PC-3 (cell line): ENCODE measurements at regions not wholly inside any gene's neighbourhood (a gene's known extent, or its start where the extent isn't known, plus 50 kb on each side); places are given as distances from the start of the nearest gene placed in this dataset.

Experiments used
- ATAC-seq: fragments of 200-7000 bp; cut with Tn5 transposase; 2 replicates; pipeline ENCODE4 v1.9.1; 2020; ENCODE audit warnings: mild to moderate bottlenecking, moderate library complexity
- BruUV-seq: library from RNA; stranded (reverse); fragments of 400-500 nt; replicated peaks from 2 replicates; lab custom pipeline; 2021; lab: Mats Ljungman, UMichigan
- CTCF ChIA-PET: fragments of 300-600 bp; sonication (Branson Sonifier 250); formaldehyde crosslinking; loops from one replicate; lab custom pipeline; 2022; ENCODE audit warnings: antibody characterized with exemption; lab: Charles Lee
- POLR2A ChIA-PET: fragments of 300-600 bp; sonication (Branson Sonifier 250); formaldehyde crosslinking; loops from one replicate; lab custom pipeline; 2022; ENCODE audit warnings: antibody characterized with exemption; ENCODE audit not compliant: unreplicated experiment; lab: Charles Lee
- DNase-seq: peaks from one replicate; pipeline ENCODE4 v3.0.0-alpha.2; 2015
- H2AFZ ChIP-seq: fragments of 300-600 bp; sonication (generic); 2 replicates; pipeline ENCODE4 v1.6.0; 2016; ENCODE audit warnings: antibody characterized with exemption, low read length
- H3F3A ChIP-seq: fragments of 300-600 bp; sonication (generic); one replicate; pipeline ENCODE4 v1.6.0; 2017; ENCODE audit warnings: antibody characterized with exemption, low read length, control low read depth, mild to moderate bottlenecking; ENCODE audit not compliant: unreplicated experiment
- H3K27ac ChIP-seq: fragments of 300-600 bp; sonication (generic); 2 replicates; pipeline ENCODE4 v1.5.1; 2016; ENCODE audit warnings: mild to moderate bottlenecking, low read length
- H3K27me3 ChIP-seq: fragments of 300-600 bp; sonication (generic); 2 replicates; pipeline ENCODE4 v1.6.1; 2016; ENCODE audit warnings: low read length, mixed read lengths
- H3K36me3 ChIP-seq: fragments of 300-600 bp; sonication (generic); 2 replicates; pipeline ENCODE4 v1.6.1; 2016; ENCODE audit warnings: low read depth, mixed run types, low read length, mixed read lengths
- H3K4me1 ChIP-seq: fragments of 300-600 bp; sonication (generic); 2 replicates; pipeline ENCODE4 v1.5.1; 2016; ENCODE audit warnings: low read length; ENCODE audit not compliant: insufficient read depth
- H3K4me2 ChIP-seq: fragments of 300-600 bp; sonication (generic); 2 replicates; pipeline ENCODE4 v1.6.0; 2016; ENCODE audit warnings: low read length
- H3K4me3 ChIP-seq: fragments of 300-600 bp; sonication (generic); 2 replicates; pipeline ENCODE4 v1.5.1; 2016; ENCODE audit warnings: mild to moderate bottlenecking, low read length, mixed read lengths
- H3K79me2 ChIP-seq: fragments of 300-600 bp; sonication (generic); 2 replicates; pipeline ENCODE4 v1.6.1; 2017; ENCODE audit warnings: low read length, mixed read lengths
- H3K9ac ChIP-seq: fragments of 300-600 bp; sonication (generic); 2 replicates; pipeline ENCODE4 v1.6.0; 2016; ENCODE audit warnings: mild to moderate bottlenecking, low read length
- H3K9me2 ChIP-seq: fragments of 300-600 bp; sonication (generic); replicated peaks from 2 replicates; pipeline ENCODE4 v1.6.1; 2016; ENCODE audit warnings: mixed run types, low read length, mixed read lengths
- H3K9me3 ChIP-seq: fragments of 300-600 bp; sonication (generic); 2 replicates; pipeline ENCODE4 v1.6.1; 2016; ENCODE audit warnings: low read length, mixed read lengths
- H4K20me1 ChIP-seq: fragments of 300-600 bp; sonication (generic); 2 replicates; pipeline ENCODE4 v1.6.1; 2016; ENCODE audit warnings: low read length, mixed read lengths
- CTCF ChIP-seq: fragments of 300-600 bp; sonication (generic); conservative IDR thresholded peaks from 2 replicates; pipeline ENCODE4 v1.5.1; 2017; ENCODE audit warnings: antibody characterized with exemption, low read depth, mild to moderate bottlenecking, low read length
- EZH2 ChIP-seq: fragments of 300-600 bp; sonication (generic); IDR thresholded peaks from one replicate; pipeline ENCODE4 v1.6.1; 2017; ENCODE audit warnings: antibody characterized with exemption, mild to moderate bottlenecking, low read length; ENCODE audit not compliant: unreplicated experiment
- EZH2phosphoT487 ChIP-seq: fragments of 300-600 bp; sonication (generic); IDR thresholded peaks from 2 replicates; pipeline ENCODE4 v1.6.1; 2018; ENCODE audit warnings: mild to moderate bottlenecking, antibody characterized with exemption, low read length, borderline replicate concordance
- intact Hi-C: fragments of 100-400 bp; cut with micrococcal nuclease; formaldehyde crosslinking; loops from 2 replicates; pipeline ENCODE4 v1.9.0; 2023

DNA sequence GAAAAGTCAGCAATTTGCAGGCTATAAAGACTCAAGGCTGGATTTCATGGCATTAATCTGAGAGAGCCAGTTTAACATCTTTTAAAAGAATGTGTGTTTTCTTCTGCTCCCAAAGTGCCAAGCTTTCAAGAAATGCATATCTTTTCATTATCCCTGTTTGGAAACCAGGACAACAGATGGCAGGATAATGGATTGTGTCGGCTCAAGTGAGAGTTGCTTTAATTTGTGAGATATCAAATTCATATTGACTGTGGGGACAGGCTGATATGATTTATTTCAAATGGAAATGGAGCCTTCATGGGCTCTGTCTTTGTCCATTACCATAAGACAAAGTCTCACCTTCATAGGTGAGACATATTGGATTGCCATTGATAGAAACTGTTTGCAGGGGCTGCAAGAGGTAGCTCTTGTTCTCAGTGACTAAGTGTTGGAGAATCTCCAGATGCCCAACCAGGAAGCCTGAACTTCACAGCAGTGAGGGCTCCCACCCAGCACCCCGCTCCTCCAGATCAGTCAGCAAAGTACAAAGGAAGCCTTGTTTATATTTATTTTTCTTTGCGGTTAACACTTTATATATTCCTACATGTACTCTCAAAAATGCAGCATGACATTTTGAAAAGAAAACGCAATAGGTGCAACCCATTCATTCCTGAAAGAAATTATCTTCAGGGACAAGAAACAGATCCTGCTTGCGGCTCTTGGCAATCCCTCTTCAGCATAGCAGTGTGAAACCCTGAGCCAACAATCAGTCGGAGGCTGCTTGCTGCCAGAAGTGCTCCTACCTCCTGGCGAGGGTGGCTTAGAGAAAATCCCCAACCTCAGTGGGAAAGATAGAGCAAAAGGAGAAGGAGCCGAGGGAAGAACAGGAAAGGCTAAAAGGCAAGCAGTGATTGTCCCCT, 65.8 kb upstream of the ATL2 start:
- POLR2A ChIA-PET: no interaction called here
- DNase-seq: no peak
- no peak overlapping the region for H3K4me2 ChIP-seq

GRCh38 chr2:38441346-38441745, 64.3 kb upstream of the ATL2 start:
- Histone ChIP-seq H3K27me3 (no peaks in the 10 kb centered on the region), H4K20me1 (no peaks in the 10 kb centered on the region), H3K9ac (no peak overlapping the region), H3K79me2 (no peaks in the 10 kb centered on the region), H2AFZ (no peak overlapping the region), H3K4me1 (peaks cover 38% of the 10 kb centered on the region), H3K9me3 (no peaks in the 10 kb centered on the region), H3K27ac (no peak overlapping the region), H3K36me3 (no peaks in the 10 kb centered on the region), H3K9me2 (no peaks in the 10 kb centered on the region), H3K4me2 (no peak overlapping the region), H3K4me3 (no peak overlapping the region), H3F3A (no peaks in the 10 kb centered on the region)
- no TSS peak for BruUV-seq
- CTCF ChIA-PET: no interaction called here
- intact Hi-C loops: no loop called here
- no peak for TF ChIP-seq EZH2phosphoT487
- ATAC-seq (no peak), DNase-seq (no peak)
- POLR2A ChIA-PET: no interaction called here

More for the DNA sequence above, 65.8 kb upstream of the ATL2 start:
- Histone ChIP-seq H3K79me2 (no peaks in the 10 kb centered on the region), H4K20me1 (no peaks in the 10 kb centered on the region), H2AFZ (no peak overlapping the region), H3K4me1 (peaks cover 27% of the 10 kb centered on the region), H3K9me3 (no peaks in the 10 kb centered on the region), H3K27me3 (no peaks in the 10 kb centered on the region), H3K9ac (no peak overlapping the region), H3K36me3 (no peaks in the 10 kb centered on the region), H3K9me2 (no peaks in the 10 kb centered on the region), H3F3A (no peaks in the 10 kb centered on the region), H3K4me3 (no peak overlapping the region), H3K27ac (no peak overlapping the region)
- ATAC-seq: no peak
- CTCF ChIA-PET: no interaction called here
- no TSS peak for BruUV-seq
- intact Hi-C loops: no loop called here
- TF ChIP-seq CTCF: no peak
- no peak for TF ChIP-seq EZH2phosphoT487
- no peak for TF ChIP-seq EZH2

DNA sequence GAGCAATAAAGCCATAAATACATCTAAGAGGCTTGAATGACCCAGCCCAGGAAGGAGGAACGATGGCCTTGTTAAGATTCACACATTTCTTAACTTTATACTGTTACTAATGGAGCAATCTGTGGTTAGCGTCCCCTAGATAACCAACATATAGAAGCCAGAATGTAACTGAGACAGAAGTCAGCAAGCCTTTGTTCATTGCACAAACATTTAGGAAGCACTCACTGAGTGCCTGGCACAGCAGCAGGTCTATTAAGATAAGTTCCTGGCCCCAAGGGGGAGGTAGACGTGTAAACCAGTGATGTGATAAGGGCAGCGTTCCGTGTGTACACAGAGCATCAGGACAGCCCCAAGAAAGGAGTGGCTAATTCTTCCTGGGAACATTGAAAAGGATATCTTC, 63.6 kb upstream of the ATL2 start:
- TF ChIP-seq CTCF: no peak
- no peak for TF ChIP-seq EZH2
- TF ChIP-seq EZH2phosphoT487: no peak
- ATAC-seq (no peak), DNase-seq (no peak)
- no peaks in the 10 kb centered on the region for H3K36me3 ChIP-seq
- no peaks in the 10 kb centered on the region for H3K9me3 ChIP-seq
- ChIA-PET POLR2A (no interaction called here), CTCF (no interaction called here)
- H3K9ac ChIP-seq: no peak overlapping the region
- H4K20me1 ChIP-seq: no peaks in the 10 kb centered on the region
- H3K79me2 ChIP-seq: no peaks in the 10 kb centered on the region
- intact Hi-C loops: no loop called here
- H3K27ac ChIP-seq: no peak overlapping the region
- BruUV-seq: no TSS peak
- no peak overlapping the region for H3K4me2 ChIP-seq
- no peaks in the 10 kb centered on the region for H3K27me3 ChIP-seq
- H3K4me1 ChIP-seq: peaks cover 44% of the 10 kb centered on the region
- no peaks in the 10 kb centered on the region for H3K9me2 ChIP-seq
- no peak overlapping the region for H3K4me3 ChIP-seq
- no peaks in the 10 kb centered on the region for H3F3A ChIP-seq
- no peak overlapping the region for H2AFZ ChIP-seq
